ENCODE measurements at regions not wholly inside any gene's neighbourhood (a gene's known extent, or its start where the extent isn't known, plus 50 kb on each side); places are given as distances from the start of the nearest gene placed in this dataset.

- Mint-ChIP-seq H3K4me3 (no peak overlapping the region), H3K4me1 (peaks cover 34% of the 10 kb centered on the region), H3K27me3 (ENCODE audit: low read depth) (peaks cover 57% of the 10 kb centered on the region), H3K27ac (ENCODE audit: unreplicated experiment) (no peak overlapping the region), H3K36me3 (ENCODE audit: low read depth) (no peaks in the 10 kb centered on the region), H3K9me3 (peaks cover 5% of the 10 kb centered on the region)
- no peak for TF ChIP-seq CTCF (conservative IDR thresholded peaks at IDR 0.05)
- DNase-seq (ENCODE audit: low read depth, low spot score): no peak
Observed at GRCh38 chr15:69887009-69887408, 210.7 kb downstream of the TLE3 start.

- Mint-ChIP-seq H3K27ac (ENCODE audit: unreplicated experiment) (no peak overlapping the region), H3K9me3 (peaks cover 5% of the 10 kb centered on the region), H3K4me1 (peaks cover 37% of the 10 kb centered on the region), H3K4me3 (no peak overlapping the region), H3K27me3 (ENCODE audit: low read depth) (peaks cover 53% of the 10 kb centered on the region), H3K36me3 (ENCODE audit: low read depth) (no peaks in the 10 kb centered on the region)
- TF ChIP-seq CTCF (conservative IDR thresholded peaks at IDR 0.05): no peak
- no peak for DNase-seq (ENCODE audit: low read depth, low spot score)
Observed at GRCh38 chr15:69887553-69887952, 210.2 kb downstream of the TLE3 start.

DNA sequence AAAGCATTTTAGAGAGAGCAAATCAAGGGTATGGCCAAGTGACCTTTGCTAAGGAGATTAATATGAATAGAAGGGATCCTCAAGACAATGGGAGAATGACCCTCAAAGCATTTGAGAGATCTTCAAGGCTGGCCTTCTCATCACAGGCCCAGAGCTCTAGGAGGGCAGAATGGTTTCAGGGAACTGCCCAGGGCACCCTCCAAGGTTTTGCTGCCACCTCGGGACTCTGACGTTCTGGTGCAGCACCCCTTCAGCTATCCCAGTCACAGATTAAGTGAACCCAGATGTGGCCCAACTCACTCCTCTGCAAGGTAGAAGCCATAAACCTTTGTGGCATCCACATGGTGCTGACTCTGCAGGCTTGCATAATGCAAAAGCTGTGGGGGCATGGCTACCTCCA, 209.3 kb downstream of the TLE3 start:
- Mint-ChIP-seq H3K4me1 (peaks cover 37% of the 10 kb centered on the region), H3K27me3 (ENCODE audit: low read depth) (peaks cover 53% of the 10 kb centered on the region), H3K4me3 (no peak overlapping the region), H3K9me3 (peaks cover 3% of the 10 kb centered on the region), H3K27ac (ENCODE audit: unreplicated experiment) (no peak overlapping the region), H3K36me3 (ENCODE audit: low read depth) (no peaks in the 10 kb centered on the region)
- no peak for DNase-seq (ENCODE audit: low read depth, low spot score)
- TF ChIP-seq CTCF (conservative IDR thresholded peaks at IDR 0.05): no peak

GRCh38 chr15:69891070-69891536, 206.6 kb downstream of the TLE3 start:
- DNase-seq (ENCODE audit: low read depth, low spot score): peak; percentile 49
- H3K4me1 Mint-ChIP-seq: peaks cover 31% of the 10 kb centered on the region
- H3K27ac Mint-ChIP-seq (ENCODE audit: unreplicated experiment): peak overlapping the region; percentile 1
- peaks cover 62% of the 10 kb centered on the region for H3K27me3 Mint-ChIP-seq (ENCODE audit: low read depth)
- peak overlapping the region; percentile 6 for H3K4me3 Mint-ChIP-seq
- H3K36me3 Mint-ChIP-seq (ENCODE audit: low read depth): no peaks in the 10 kb centered on the region
- H3K9me3 Mint-ChIP-seq: peaks cover 5% of the 10 kb centered on the region
- no peak for TF ChIP-seq CTCF (conservative IDR thresholded peaks at IDR 0.05)

DNA sequence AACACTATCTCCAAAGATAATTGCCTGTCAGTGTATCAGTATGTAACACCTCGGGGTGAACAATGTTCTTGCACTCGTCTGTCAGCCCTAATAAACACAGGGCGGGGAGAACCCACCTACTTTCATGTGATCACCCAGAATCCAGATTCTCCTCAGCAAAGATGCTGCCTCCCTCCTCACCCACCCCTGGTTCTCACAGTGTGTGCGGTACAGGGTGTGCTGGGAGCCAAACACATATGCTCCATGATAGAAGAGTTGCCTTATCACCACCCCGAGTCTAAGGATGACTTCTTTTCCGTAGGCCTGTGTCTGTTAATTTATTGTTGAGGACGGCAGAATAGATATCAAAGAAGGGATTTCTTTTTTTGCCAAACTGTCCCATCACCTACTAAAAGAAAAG, 206.1 kb downstream of the TLE3 start:
- TF ChIP-seq CTCF (conservative IDR thresholded peaks at IDR 0.05): no peak
- Mint-ChIP-seq H3K4me1 (peaks cover 26% of the 10 kb centered on the region), H3K27me3 (ENCODE audit: low read depth) (peaks cover 61% of the 10 kb centered on the region), H3K4me3 (no peak overlapping the region), H3K36me3 (ENCODE audit: low read depth) (no peaks in the 10 kb centered on the region), H3K9me3 (peaks cover 5% of the 10 kb centered on the region), H3K27ac (ENCODE audit: unreplicated experiment) (peak overlapping the region; percentile 64)
- DNase-seq (ENCODE audit: low read depth, low spot score): no peak

- no peaks in the 10 kb centered on the region for H3K36me3 Mint-ChIP-seq (ENCODE audit: low read depth)
- TF ChIP-seq CTCF (conservative IDR thresholded peaks at IDR 0.05): no peak
- DNase-seq (ENCODE audit: low read depth, low spot score): no peak
- peaks cover 64% of the 10 kb centered on the region for H3K27me3 Mint-ChIP-seq (ENCODE audit: low read depth)
- peaks cover 5% of the 10 kb centered on the region for H3K9me3 Mint-ChIP-seq
- H3K27ac Mint-ChIP-seq (ENCODE audit: unreplicated experiment): no peak overlapping the region
- peaks cover 22% of the 10 kb centered on the region for H3K4me1 Mint-ChIP-seq
- no peak overlapping the region for H3K4me3 Mint-ChIP-seq
Observed at GRCh38 chr15:69892351-69892750, 205.4 kb downstream of the TLE3 start.
